ENCODE measurements at regions not wholly inside any gene's neighbourhood (a gene's known extent, or its start where the extent isn't known, plus 50 kb on each side); places are given as distances from the start of the nearest gene placed in this dataset.

DNA sequence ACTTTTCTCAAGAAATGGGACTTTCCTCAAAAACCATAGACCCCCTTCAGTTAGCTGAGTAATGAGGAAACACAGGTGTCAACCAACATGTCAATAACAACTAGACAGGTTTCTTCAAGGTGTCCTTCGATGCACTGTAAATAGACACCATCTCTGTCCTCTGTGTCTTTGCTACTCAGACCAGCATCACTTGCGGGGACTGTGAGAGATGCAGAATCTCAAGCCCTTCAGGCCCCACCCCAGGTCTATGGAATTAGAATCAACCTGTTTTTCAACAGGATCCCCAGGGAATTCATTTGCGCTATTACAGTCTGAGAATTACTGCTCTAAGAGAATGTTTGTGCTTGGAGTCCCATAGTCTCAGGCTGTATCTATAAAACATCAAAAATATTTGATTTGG, 469.9 kb downstream of the COG6 start:
- H3K4me3 ChIP-seq (ENCODE audit: low read depth, low read length, poor library complexity, severe bottlenecking) = peak overlapping the region; percentile 61
- H3K9me2 ChIP-seq (ENCODE audit: low read depth, low read length) = no peaks in the 10 kb centered on the region
- no peaks in the 10 kb centered on the region for H3K27me3 ChIP-seq (ENCODE audit: insufficient read depth, low read length)
- no peaks in the 10 kb centered on the region for H4K20me1 ChIP-seq (ENCODE audit: insufficient read depth, low read length)
- no peaks in the 10 kb centered on the region for H3K79me2 ChIP-seq (ENCODE audit: insufficient read depth, low read length)
- peaks cover 19% of the 10 kb centered on the region for H3K36me3 ChIP-seq (ENCODE audit: insufficient read depth, low read length)
- peak overlapping the region; percentile 66 for H3K9ac ChIP-seq (ENCODE audit: low read length)
- H2AFZ ChIP-seq (ENCODE audit: low read length) = no peak overlapping the region
- peaks cover 6% of the 10 kb centered on the region; the same call in 1 of the 2 replicates for H3K9me3 ChIP-seq (ENCODE audit: low read length)
- H3F3A ChIP-seq (ENCODE audit: insufficient read depth, low read length) = peaks cover 17% of the 10 kb centered on the region
- peak overlapping the region; percentile 79 for H3K4me2 ChIP-seq (ENCODE audit: low read length)
- H3K4me1 ChIP-seq (ENCODE audit: insufficient read depth, low read length, severe bottlenecking) = peaks cover 68% of the 10 kb centered on the region
- TF ChIP-seq CTCF (IDR thresholded peaks at IDR 0.05; ENCODE audit: low read length) (no peak), EZH2 (IDR thresholded peaks at IDR 0.05; ENCODE audit: borderline replicate concordance, low read length) (no peak)
- H3K27ac ChIP-seq (ENCODE audit: low read depth, low read length, poor library complexity, severe bottlenecking) = peak overlapping the region; percentile 99

DNA sequence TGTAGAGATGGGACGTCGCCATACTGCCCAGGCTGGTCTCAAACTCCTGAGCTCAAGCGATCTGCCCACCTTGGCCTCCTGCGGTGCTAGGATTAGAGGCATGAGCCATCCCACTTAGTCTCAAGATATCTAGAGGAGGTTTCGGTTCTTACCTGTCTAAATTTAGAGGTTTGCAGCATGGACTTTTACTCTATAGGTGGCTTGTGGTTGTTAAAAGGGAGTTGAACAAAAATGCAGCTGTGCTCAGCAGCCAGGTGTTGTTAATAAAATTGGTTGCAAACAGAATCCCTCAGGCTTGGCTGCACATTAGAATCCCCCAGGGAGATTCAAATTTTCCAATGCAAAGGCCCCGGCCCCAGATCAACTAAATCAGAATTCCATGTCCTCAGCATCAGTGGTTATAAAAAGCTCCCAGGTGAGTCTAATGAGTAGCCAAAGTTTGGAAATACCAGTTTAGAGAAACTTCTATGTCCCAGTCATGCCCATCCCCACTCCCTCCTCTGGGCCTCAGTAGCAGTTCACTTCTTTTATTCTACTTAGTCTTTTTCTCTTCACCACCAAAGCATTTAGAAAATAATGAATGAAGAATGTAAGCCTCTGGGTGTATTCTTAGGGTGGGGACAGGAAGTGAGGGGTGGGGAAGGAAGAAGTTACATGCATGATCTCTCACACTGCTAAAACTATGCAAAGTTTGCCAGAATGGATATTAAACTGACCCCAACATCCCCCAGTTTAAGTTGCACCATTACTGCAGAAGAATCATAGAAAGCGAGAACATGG, 471.0 kb downstream of the COG6 start:
- Histone ChIP-seq H3K9ac (ENCODE audit: low read length) (peak overlapping the region; percentile 70), H3K4me2 (ENCODE audit: low read length) (peak overlapping the region; percentile 79), H3K4me3 (ENCODE audit: low read depth, low read length, poor library complexity, severe bottlenecking) (peak overlapping the region; percentile 61), H3K27ac (ENCODE audit: low read depth, low read length, poor library complexity, severe bottlenecking) (peak overlapping the region; percentile 99), H3K9me2 (ENCODE audit: low read depth, low read length) (no peaks in the 10 kb centered on the region), H4K20me1 (ENCODE audit: insufficient read depth, low read length) (no peaks in the 10 kb centered on the region), H3K79me2 (ENCODE audit: insufficient read depth, low read length) (no peaks in the 10 kb centered on the region), H3F3A (ENCODE audit: insufficient read depth, low read length) (peaks cover 17% of the 10 kb centered on the region), H3K36me3 (ENCODE audit: insufficient read depth, low read length) (peaks cover 8% of the 10 kb centered on the region), H3K9me3 (ENCODE audit: low read length) (peaks cover 6% of the 10 kb centered on the region; the same call in 1 of the 2 replicates), H3K4me1 (ENCODE audit: insufficient read depth, low read length, severe bottlenecking) (peaks cover 68% of the 10 kb centered on the region), H3K27me3 (ENCODE audit: insufficient read depth, low read length) (no peaks in the 10 kb centered on the region), H2AFZ (ENCODE audit: low read length) (no peak overlapping the region)
- no peak for TF ChIP-seq EZH2 (IDR thresholded peaks at IDR 0.05; ENCODE audit: borderline replicate concordance, low read length)
- no peak for TF ChIP-seq CTCF (IDR thresholded peaks at IDR 0.05; ENCODE audit: low read length)

DNA sequence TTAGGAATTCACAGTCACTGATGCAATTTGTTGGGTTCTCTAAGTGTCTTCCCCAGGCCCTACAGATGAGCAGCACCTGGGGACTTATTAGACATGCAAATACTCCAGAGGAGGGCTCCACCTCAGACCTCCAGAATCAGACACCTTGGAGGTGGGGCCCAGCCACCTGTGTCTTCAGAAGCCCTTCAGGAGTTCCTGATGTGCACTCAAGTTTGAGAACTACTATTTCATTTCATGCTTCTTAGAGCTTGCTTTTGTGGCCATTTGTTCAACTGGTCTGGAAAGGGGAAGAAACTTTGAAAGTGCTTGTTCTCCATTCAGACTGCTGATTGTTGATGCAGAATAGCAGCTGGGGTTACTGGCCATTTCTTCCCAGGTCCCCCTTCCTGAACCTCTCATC, 472.0 kb downstream of the COG6 start:
- no peak overlapping the region for H2AFZ ChIP-seq (ENCODE audit: low read length)
- H3K4me1 ChIP-seq (ENCODE audit: insufficient read depth, low read length, severe bottlenecking) = peaks cover 68% of the 10 kb centered on the region
- TF ChIP-seq CTCF (IDR thresholded peaks at IDR 0.05; ENCODE audit: low read length) (no peak), EZH2 (IDR thresholded peaks at IDR 0.05; ENCODE audit: borderline replicate concordance, low read length) (no peak)
- H3K9me2 ChIP-seq (ENCODE audit: low read depth, low read length) = no peaks in the 10 kb centered on the region
- H3K4me2 ChIP-seq (ENCODE audit: low read length) = peak overlapping the region; percentile 79
- H3K79me2 ChIP-seq (ENCODE audit: insufficient read depth, low read length) = no peaks in the 10 kb centered on the region
- peak overlapping the region; percentile 70 for H3K9ac ChIP-seq (ENCODE audit: low read length)
- no peaks in the 10 kb centered on the region for H4K20me1 ChIP-seq (ENCODE audit: insufficient read depth, low read length)
- H3K27me3 ChIP-seq (ENCODE audit: insufficient read depth, low read length) = no peaks in the 10 kb centered on the region
- H3K4me3 ChIP-seq (ENCODE audit: low read depth, low read length, poor library complexity, severe bottlenecking) = peak overlapping the region; percentile 61
- H3F3A ChIP-seq (ENCODE audit: insufficient read depth, low read length) = peaks cover 17% of the 10 kb centered on the region
- no peaks in the 10 kb centered on the region; the same call in 1 of the 2 replicates for H3K36me3 ChIP-seq (ENCODE audit: insufficient read depth, low read length)
- peak overlapping the region; percentile 99 for H3K27ac ChIP-seq (ENCODE audit: low read depth, low read length, poor library complexity, severe bottlenecking)
- peaks cover 6% of the 10 kb centered on the region; the same call in 1 of the 2 replicates for H3K9me3 ChIP-seq (ENCODE audit: low read length)
